ENCODE measurements at regions not wholly inside any gene's neighbourhood (a gene's known extent, or its start where the extent isn't known, plus 50 kb on each side); places are given as distances from the start of the nearest gene placed in this dataset.

- no peak for DNase-seq (ENCODE audit: low read depth)
Measured at GRCh38 chr3:117400303-117400702, 690.7 kb downstream of the TUSC7 start.

GRCh38 chr3:117404141-117404540, 694.6 kb downstream of the TUSC7 start:
- DNase-seq (ENCODE audit: low read depth) = no peak

- DNase-seq (ENCODE audit: low read depth) = no peak
Measured at GRCh38 chr3:117404730-117405129, 695.2 kb downstream of the TUSC7 start.

DNA sequence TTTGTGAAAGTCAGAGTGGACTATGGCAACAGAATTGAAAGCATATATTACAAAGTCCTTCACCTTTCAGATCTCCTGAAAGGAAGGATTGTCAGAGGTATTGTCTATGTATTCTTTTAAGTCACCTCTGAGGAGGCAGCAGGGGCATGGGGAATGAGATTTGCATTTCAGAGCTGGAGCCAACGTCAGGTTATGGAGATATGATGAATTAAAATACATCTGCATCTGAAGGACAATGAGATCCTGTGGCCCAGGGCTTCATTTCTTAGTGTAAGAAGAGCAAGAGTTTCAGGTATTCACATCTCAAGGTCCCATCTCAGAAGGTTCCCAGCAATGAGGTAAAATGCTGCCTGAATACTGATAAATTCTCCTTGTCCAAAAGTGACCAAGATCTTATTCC, 695.8 kb downstream of the TUSC7 start:
- DNase-seq (ENCODE audit: low read depth) = no peak

DNA sequence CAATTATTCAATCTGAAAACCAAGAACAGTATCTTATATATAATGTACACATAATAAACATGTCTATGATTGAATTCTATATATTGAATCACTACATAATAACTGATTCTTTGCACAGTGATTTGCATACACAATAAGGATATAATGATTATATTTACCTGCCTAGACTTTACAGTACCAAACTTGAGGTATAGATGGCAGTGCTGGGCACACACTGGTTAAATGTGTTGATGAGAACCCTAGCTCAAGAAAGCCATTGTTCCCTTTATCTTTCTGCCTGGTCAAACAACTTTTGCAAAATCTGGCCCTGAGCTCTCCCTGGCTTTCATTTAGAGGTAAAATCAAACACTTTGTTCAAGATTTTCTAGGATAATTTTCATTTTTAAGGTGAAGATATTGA, 697.7 kb downstream of the TUSC7 start:
- DNase-seq (ENCODE audit: low read depth) = no peak

- no peak for DNase-seq (ENCODE audit: low read depth)
Measured at GRCh38 chr3:117408811-117409210, 699.2 kb downstream of the TUSC7 start.

DNA sequence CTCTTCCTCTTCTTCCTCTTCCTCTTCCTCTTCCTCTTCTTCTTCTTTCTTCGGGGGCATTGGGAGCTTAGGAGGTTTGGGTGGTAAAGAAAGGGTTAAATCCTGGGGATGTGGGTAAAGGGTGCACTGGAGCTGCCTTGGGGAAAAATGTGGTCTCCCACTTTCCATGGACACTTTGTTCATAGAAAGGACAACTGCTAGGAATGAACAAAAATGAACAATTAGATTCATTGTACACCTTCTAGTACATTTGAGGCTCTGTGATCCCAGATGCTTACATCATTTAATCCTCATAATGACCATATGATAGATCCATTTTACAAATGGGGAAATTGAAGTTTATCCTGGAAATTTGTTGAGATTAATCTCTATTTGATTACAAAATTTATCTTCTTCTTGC, 699.7 kb downstream of the TUSC7 start:
- no peak for DNase-seq (ENCODE audit: low read depth)

DNA sequence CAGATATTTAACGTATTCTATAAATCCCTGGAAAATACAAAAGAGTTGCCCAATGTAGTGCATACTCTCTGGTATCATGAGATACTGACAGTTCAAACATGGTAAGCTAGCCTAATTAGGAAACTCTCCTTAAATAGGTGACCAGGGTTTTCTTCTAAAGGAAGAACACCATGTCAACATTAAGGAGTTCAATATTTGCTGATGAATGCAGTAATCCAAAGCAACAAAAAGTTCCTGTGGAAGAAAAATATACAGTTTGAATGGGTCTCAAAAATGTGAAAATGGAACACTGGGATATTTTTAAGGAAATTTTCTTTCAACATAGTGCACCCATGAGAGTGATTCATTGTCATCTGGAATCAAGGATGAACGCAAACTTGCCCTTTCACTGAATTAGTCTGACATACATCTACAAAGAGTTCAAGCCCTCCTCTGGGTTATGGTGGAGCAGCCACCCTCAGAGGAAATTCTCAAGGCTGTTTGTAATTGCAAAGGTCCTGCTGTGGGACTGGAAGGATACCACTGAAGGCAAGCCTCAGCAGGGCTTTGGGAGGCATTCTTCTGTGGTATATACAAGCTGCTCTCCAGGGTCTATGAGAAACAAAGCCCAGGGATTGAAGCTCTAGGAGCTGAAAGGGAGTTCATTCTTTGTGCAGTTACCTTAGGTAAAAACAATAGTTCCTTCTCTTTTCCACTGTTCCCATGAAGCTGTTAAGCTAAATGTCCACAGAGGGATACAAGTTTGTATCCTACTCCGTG, 700.3 kb downstream of the TUSC7 start:
- peak; percentile 36 for DNase-seq (ENCODE audit: low read depth)

GRCh38 chr3:117411971-117412370, 702.4 kb downstream of the TUSC7 start:
- DNase-seq (ENCODE audit: low read depth) = no peak

- no peak for DNase-seq (ENCODE audit: low read depth)
Measured at GRCh38 chr3:117417411-117417810, 707.8 kb downstream of the TUSC7 start.

GRCh38 chr3:117427081-117427480, 717.5 kb downstream of the TUSC7 start:
- DNase-seq (ENCODE audit: low read depth) = no peak

DNA sequence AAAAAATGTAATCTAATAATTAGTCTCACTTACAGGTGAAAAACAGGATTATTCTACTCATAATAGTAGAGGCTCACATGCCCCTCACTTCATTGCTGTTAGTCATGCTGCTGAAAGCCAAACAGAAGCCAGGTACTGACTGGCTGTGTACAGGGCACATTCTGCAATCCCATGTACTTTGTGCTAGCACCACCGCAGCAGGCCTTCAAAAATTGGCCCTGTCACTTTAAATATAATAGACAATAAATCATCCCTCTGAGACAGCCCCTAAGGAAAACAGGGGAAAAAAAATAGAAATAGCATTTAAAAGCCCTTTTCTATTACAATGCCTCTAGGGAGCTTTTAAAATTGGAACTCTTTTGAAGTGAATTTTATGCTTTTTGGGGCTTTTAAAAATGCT, 723.8 kb downstream of the TUSC7 start:
- DNase-seq (ENCODE audit: low read depth) = no peak

GRCh38 chr3:117434661-117435412, 725.3 kb downstream of the TUSC7 start:
- no peak for DNase-seq (ENCODE audit: low read depth)

DNA sequence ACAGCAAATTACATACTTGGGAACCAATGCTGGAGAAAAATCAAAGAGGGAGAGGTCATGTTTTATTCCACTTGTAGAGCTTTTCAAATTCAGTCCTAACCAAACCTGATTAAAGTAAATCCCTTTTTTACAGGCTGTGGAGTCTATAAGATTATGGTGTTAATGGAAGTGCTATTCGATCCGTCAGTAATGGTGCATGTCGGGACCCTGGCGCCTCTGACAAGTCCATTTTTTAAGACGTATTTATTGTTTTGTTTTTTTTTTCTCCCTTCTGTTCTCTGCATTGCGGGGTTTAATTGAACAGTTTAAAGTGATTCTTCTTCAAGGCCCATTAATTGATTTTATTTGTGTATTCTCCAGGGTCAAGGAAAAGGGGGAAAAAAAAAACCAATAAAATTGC, 725.9 kb downstream of the TUSC7 start:
- no peak for DNase-seq (ENCODE audit: low read depth)

DNA sequence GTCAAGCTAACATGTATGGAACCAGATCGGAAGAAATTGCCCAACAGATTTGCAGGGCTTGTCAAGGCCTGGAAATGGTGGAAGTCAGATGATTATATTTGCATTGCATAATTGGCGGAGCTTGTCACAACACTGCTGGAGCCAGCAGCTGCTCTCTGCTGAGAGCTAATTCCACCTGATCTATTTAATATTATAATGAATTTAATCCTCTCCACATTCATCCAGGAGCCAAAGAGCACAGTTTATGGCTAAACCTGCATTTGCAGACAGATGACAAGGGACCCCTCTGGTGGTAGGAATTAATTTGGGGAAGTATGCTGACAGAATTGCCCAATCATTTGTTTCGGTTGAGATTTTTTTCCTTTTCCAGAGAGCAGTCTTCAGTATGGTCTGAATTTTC, 730.2 kb downstream of the TUSC7 start:
- no peak for DNase-seq (ENCODE audit: low read depth)

- no peak for DNase-seq (ENCODE audit: low read depth)
Measured at GRCh38 chr3:117441851-117442250, 732.3 kb downstream of the TUSC7 start.

GRCh38 chr3:117442566-117442965, 733.0 kb downstream of the TUSC7 start:
- no peak for DNase-seq (ENCODE audit: low read depth)

GRCh38 chr3:117443014-117443413, 733.4 kb downstream of the TUSC7 start:
- DNase-seq (ENCODE audit: low read depth) = no peak

DNA sequence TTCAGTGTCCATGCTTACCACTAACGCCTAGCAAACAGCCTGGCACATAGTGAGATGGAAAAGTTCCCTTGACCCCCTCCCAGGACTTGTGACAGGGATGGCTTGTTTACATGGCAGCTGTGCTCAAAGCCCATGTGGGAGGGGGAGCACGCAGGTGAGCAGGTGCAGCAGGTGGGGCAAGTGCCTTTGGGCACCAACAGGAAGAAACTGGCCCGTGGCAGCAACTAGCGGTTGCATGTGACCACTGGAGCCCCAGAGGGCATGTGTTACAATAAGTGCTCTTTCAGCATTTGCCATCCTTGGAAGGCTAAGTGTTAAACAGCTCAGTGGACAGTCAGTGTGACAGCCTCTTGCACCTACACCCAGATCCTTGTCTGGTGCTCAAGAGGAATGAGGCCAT, 734.6 kb downstream of the TUSC7 start:
- DNase-seq (ENCODE audit: low read depth) = no peak

- no peak for DNase-seq (ENCODE audit: low read depth)
Measured at GRCh38 chr3:117447419-117447818, 737.8 kb downstream of the TUSC7 start.

GRCh38 chr3:117450026-117450425, 740.4 kb downstream of the TUSC7 start:
- DNase-seq (ENCODE audit: low read depth) = no peak

GRCh38 chr3:117454254-117454653, 744.7 kb downstream of the TUSC7 start:
- no peak for DNase-seq (ENCODE audit: low read depth)

- DNase-seq (ENCODE audit: low read depth) = no peak
Measured at GRCh38 chr3:117454908-117455307, 745.3 kb downstream of the TUSC7 start.

- no peak for DNase-seq (ENCODE audit: low read depth)
Measured at GRCh38 chr3:117455782-117456181, 746.2 kb downstream of the TUSC7 start.
